ENCODE measurements at regions not wholly inside any gene's neighbourhood (a gene's known extent, or its start where the extent isn't known, plus 50 kb on each side); places are given as distances from the start of the nearest gene placed in this dataset.
"Not testable (repeated sequence)": the region's sequence is repeated elsewhere in the genome, so short reads cannot be mapped to it uniquely, and the experiment has no call there.

GRCh38 chr10:15921423-15921945, 61.2 kb upstream of the MINDY3 start:
- POLR2A ChIA-PET; H3K36me3 Mint-ChIP-seq (ENCODE audit: low read depth); CTCF ChIA-PET; DNase-seq; H3K4me1 Mint-ChIP-seq; H3K9me3 Mint-ChIP-seq; H3K4me3 Mint-ChIP-seq; H3K27me3 Mint-ChIP-seq; H3K27ac Mint-ChIP-seq: not testable (repeated sequence)

GRCh38 chr10:15931376-15931775, 71.1 kb upstream of the MINDY3 start:
- Mint-ChIP-seq H3K27me3 (peaks cover 1% of the 10 kb centered on the region), H3K4me3 (no peak overlapping the region), H3K36me3 (ENCODE audit: low read depth) (no peaks in the 10 kb centered on the region), H3K4me1 (no peaks in the 10 kb centered on the region), H3K27ac (no peak overlapping the region), H3K9me3 (peaks cover 3% of the 10 kb centered on the region)
- CTCF ChIA-PET, result no interaction called here
- POLR2A ChIA-PET, result no interaction called here
- no peak for DNase-seq

DNA sequence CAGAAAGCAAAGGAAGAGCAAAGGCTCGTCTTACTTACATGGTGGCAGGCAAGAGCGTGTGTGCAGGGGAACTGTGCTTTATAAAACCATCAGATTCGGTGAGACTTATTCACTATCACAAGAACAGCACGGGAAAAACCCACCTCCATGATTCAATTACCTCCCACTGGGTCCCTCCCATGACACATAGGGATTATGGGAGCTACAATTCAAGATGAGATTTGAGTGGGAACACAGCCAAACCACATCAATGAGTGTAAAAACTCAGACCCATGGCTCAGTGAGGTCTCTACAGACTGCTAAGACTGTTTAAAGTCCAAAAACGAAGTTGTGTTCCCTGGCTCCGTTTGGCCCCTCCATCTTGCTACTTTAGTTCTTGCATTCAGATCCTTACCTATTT, 79.2 kb upstream of the MINDY3 start:
- POLR2A ChIA-PET; H3K36me3 Mint-ChIP-seq (ENCODE audit: low read depth); H3K9me3 Mint-ChIP-seq; H3K27ac Mint-ChIP-seq; H3K4me3 Mint-ChIP-seq; H3K4me1 Mint-ChIP-seq; DNase-seq; CTCF ChIA-PET; H3K27me3 Mint-ChIP-seq: not testable (repeated sequence)

GRCh38 chr10:15943426-15943825, 83.1 kb upstream of the MINDY3 start:
- Mint-ChIP-seq H3K9me3 (peaks cover 2% of the 10 kb centered on the region), H3K4me3 (no peak overlapping the region)
- POLR2A ChIA-PET, result no interaction called here

GRCh38 chr10:15954188-15954587, 93.9 kb upstream of the MINDY3 start:
- CTCF ChIA-PET, result no interaction called here
- Mint-ChIP-seq H3K4me3 (no peak overlapping the region), H3K36me3 (ENCODE audit: low read depth) (no peaks in the 10 kb centered on the region), H3K27ac (no peak overlapping the region), H3K9me3 (no peaks in the 10 kb centered on the region), H3K27me3 (peaks cover 3% of the 10 kb centered on the region), H3K4me1 (no peaks in the 10 kb centered on the region)
- POLR2A ChIA-PET, result no interaction called here
- DNase-seq, result no peak

More at GRCh38 chr10:15943426-15943825, 83.1 kb upstream of the MINDY3 start:
- Mint-ChIP-seq H3K27me3 (peaks cover 5% of the 10 kb centered on the region), H3K36me3 (ENCODE audit: low read depth) (no peaks in the 10 kb centered on the region), H3K27ac (no peak overlapping the region), H3K4me1 (no peaks in the 10 kb centered on the region)
- DNase-seq, result no peak
- CTCF ChIA-PET, result no interaction called here

GRCh38 chr10:15960277-15960676, 100.0 kb upstream of the MINDY3 start:
- H3K36me3 Mint-ChIP-seq (ENCODE audit: low read depth), result no peaks in the 10 kb centered on the region
- H3K4me1 Mint-ChIP-seq, result no peaks in the 10 kb centered on the region
- no peak overlapping the region for H3K4me3 Mint-ChIP-seq
- H3K27me3 Mint-ChIP-seq, result peaks cover 3% of the 10 kb centered on the region
- CTCF ChIA-PET, result no interaction called here
- POLR2A ChIA-PET, result no interaction called here
- no peak overlapping the region for H3K27ac Mint-ChIP-seq
- peaks cover 3% of the 10 kb centered on the region for H3K9me3 Mint-ChIP-seq
- no peak for DNase-seq

GRCh38 chr10:15972736-15973135, 112.4 kb upstream of the MINDY3 start:
- H3K9me3 Mint-ChIP-seq; H3K27me3 Mint-ChIP-seq; CTCF ChIA-PET; H3K27ac Mint-ChIP-seq; H3K4me3 Mint-ChIP-seq; H3K4me1 Mint-ChIP-seq; DNase-seq; POLR2A ChIA-PET; H3K36me3 Mint-ChIP-seq (ENCODE audit: low read depth): not testable (repeated sequence)

GRCh38 chr10:15985690-15986089, 125.4 kb upstream of the MINDY3 start:
- H3K4me1 Mint-ChIP-seq, result no peaks in the 10 kb centered on the region
- no peaks in the 10 kb centered on the region for H3K9me3 Mint-ChIP-seq
- POLR2A ChIA-PET, result no interaction called here
- no peaks in the 10 kb centered on the region for H3K27me3 Mint-ChIP-seq
- H3K27ac Mint-ChIP-seq, result no peak overlapping the region
- CTCF ChIA-PET, result no interaction called here
- no peak for DNase-seq
- H3K36me3 Mint-ChIP-seq (ENCODE audit: low read depth), result no peaks in the 10 kb centered on the region
- no peak overlapping the region for H3K4me3 Mint-ChIP-seq

- ChIA-PET POLR2A (no interaction called here), CTCF (interaction anchor here (0.6 kb wide), 1 partner anchor 123 kb away, joined by 6 read pairs; no protein-coding TSS in a partner anchor)
- Mint-ChIP-seq H3K9me3 (no peaks in the 10 kb centered on the region), H3K4me3 (no peak overlapping the region), H3K27ac (no peak overlapping the region), H3K36me3 (ENCODE audit: low read depth) (no peaks in the 10 kb centered on the region), H3K4me1 (no peaks in the 10 kb centered on the region), H3K27me3 (no peaks in the 10 kb centered on the region)
- no peak for DNase-seq
These were observed 130.3 kb upstream of the MINDY3 start for GRCh38 chr10:15990535-15991129.

GRCh38 chr10:15997313-15997712, 137.0 kb upstream of the MINDY3 start:
- no peak for DNase-seq
- H3K27ac Mint-ChIP-seq, result no peak overlapping the region

GRCh38 chr10:16001581-16001980, 141.3 kb upstream of the MINDY3 start:
- no peaks in the 10 kb centered on the region for H3K27me3 Mint-ChIP-seq
- H3K36me3 Mint-ChIP-seq (ENCODE audit: low read depth), result no peaks in the 10 kb centered on the region
- DNase-seq, result no peak
- H3K27ac Mint-ChIP-seq, result no peak overlapping the region
- CTCF ChIA-PET, result no interaction called here
- H3K9me3 Mint-ChIP-seq, result peaks cover 3% of the 10 kb centered on the region
- H3K4me3 Mint-ChIP-seq, result no peak overlapping the region
- no peaks in the 10 kb centered on the region for H3K4me1 Mint-ChIP-seq
- POLR2A ChIA-PET, result no interaction called here

More at GRCh38 chr10:15997313-15997712, 137.0 kb upstream of the MINDY3 start:
- Mint-ChIP-seq H3K27me3 (no peaks in the 10 kb centered on the region), H3K4me3 (no peak overlapping the region), H3K4me1 (no peaks in the 10 kb centered on the region), H3K9me3 (no peaks in the 10 kb centered on the region), H3K36me3 (ENCODE audit: low read depth) (no peaks in the 10 kb centered on the region)
- ChIA-PET CTCF (no interaction called here), POLR2A (no interaction called here)

- DNase-seq, result no peak
- H3K9me3 Mint-ChIP-seq, result no peaks in the 10 kb centered on the region
- H3K4me3 Mint-ChIP-seq, result no peak overlapping the region
- no peaks in the 10 kb centered on the region for H3K36me3 Mint-ChIP-seq (ENCODE audit: low read depth)
- ChIA-PET POLR2A (no interaction called here), CTCF (no interaction called here)
- no peaks in the 10 kb centered on the region for H3K4me1 Mint-ChIP-seq
- H3K27me3 Mint-ChIP-seq, result no peaks in the 10 kb centered on the region
- no peak overlapping the region for H3K27ac Mint-ChIP-seq
These were observed 149.5 kb upstream of the MINDY3 start for GRCh38 chr10:16009785-16010184.

DNA sequence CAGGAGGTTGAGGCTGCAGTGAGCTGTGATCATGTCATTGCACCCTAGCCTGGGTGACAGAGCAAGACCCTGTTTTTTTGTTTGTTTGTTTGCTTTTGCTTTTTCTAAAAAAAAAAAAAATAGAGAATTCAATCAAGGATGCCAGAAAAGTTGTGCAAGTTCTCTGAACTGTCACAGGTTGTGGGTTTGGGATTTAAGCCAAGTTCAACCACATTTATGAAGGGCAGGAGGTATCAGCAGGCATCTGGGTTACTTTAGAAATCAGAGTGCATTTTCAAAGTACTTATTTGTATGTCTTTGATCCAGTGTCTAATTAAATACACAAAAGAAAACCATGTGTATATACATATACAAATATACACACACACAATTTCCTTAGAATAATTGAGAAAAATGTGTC, 151.2 kb upstream of the MINDY3 start:
- Mint-ChIP-seq H3K4me1 (no peaks in the 10 kb centered on the region), H3K36me3 (ENCODE audit: low read depth) (no peaks in the 10 kb centered on the region), H3K4me3 (no peak overlapping the region), H3K9me3 (no peaks in the 10 kb centered on the region), H3K27ac (no peak overlapping the region), H3K27me3 (no peaks in the 10 kb centered on the region)
- POLR2A ChIA-PET, result no interaction called here
- CTCF ChIA-PET, result no interaction called here
- DNase-seq, result no peak

DNA sequence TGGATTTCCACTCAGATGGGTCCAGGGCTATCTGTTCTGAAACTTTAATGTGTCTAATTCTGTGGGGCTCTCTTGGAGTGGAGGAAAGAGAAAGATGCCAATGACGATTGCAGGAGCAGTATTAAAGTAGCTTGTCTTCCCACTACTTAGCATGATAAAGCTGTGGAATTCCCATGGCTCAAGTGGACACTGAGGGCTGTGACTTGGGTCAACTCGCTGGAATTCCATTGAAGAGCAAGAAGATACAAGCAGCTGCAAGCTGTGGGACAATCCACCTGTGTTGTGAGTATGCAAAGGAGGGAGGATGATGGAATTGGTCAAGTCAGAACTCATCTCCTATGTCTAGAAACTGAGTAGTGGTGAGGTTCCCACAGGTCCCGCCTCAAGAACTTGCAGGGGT, 154.2 kb upstream of the MINDY3 start:
- H3K4me3 Mint-ChIP-seq, result no peak overlapping the region
- ChIA-PET CTCF (no interaction called here), POLR2A (no interaction called here)
- no peak overlapping the region for H3K27ac Mint-ChIP-seq
- H3K36me3 Mint-ChIP-seq (ENCODE audit: low read depth), result no peaks in the 10 kb centered on the region
- H3K27me3 Mint-ChIP-seq, result no peaks in the 10 kb centered on the region
- H3K9me3 Mint-ChIP-seq, result no peaks in the 10 kb centered on the region
- DNase-seq, result no peak
- no peaks in the 10 kb centered on the region for H3K4me1 Mint-ChIP-seq
